IPS-18c (cell line): ENCODE measurements at regions not wholly inside any gene's neighbourhood (a gene's known extent, or its start where the extent isn't known, plus 50 kb on each side); places are given as distances from the start of the nearest gene placed in this dataset.
"Not testable (repeated sequence)": the region's sequence is repeated elsewhere in the genome, so short reads cannot be mapped to it uniquely, and the experiment has no call there.

Experiments
- H3K4me3 ChIP-seq: 2 replicates; pipeline ENCODE4 v1.7.0; 2013; ENCODE audit warnings: low read depth, mild to moderate bottlenecking, low read length, moderate library complexity; ENCODE audit not compliant: insufficient read depth
- H3K9me3 ChIP-seq: one replicate; pipeline ENCODE4 v1.6.1; 2013; ENCODE audit warnings: mild to moderate bottlenecking, low read length, moderate library complexity; ENCODE audit not compliant: control insufficient read depth, insufficient read depth

- H3K4me3 ChIP-seq, result no peak overlapping the region
- H3K9me3 ChIP-seq, result no peaks in the 10 kb centered on the region
These were observed 50.8 kb upstream of the SEL1L start for GRCh38 chr14:81584495-81584894.

- H3K9me3 ChIP-seq, result no peaks in the 10 kb centered on the region
- no peak overlapping the region for H3K4me3 ChIP-seq
These were observed 55.9 kb upstream of the SEL1L start for GRCh38 chr14:81589381-81590065.

GRCh38 chr14:81591266-81591665, 57.6 kb upstream of the SEL1L start:
- no peaks in the 10 kb centered on the region for H3K9me3 ChIP-seq
- H3K4me3 ChIP-seq, result no peak overlapping the region

GRCh38 chr14:81594012-81594411, 60.4 kb upstream of the SEL1L start:
- no peak overlapping the region for H3K4me3 ChIP-seq
- H3K9me3 ChIP-seq, result no peaks in the 10 kb centered on the region

GRCh38 chr14:81605660-81606059, 72.0 kb upstream of the SEL1L start:
- no peak overlapping the region for H3K4me3 ChIP-seq
- no peaks in the 10 kb centered on the region for H3K9me3 ChIP-seq

- no peak overlapping the region for H3K4me3 ChIP-seq
- no peaks in the 10 kb centered on the region for H3K9me3 ChIP-seq
These were observed 79.8 kb upstream of the SEL1L start for GRCh38 chr14:81613341-81614045.

- H3K9me3 ChIP-seq, H3K4me3 ChIP-seq: not testable (repeated sequence)
These were observed 80.6 kb upstream of the SEL1L start for GRCh38 chr14:81614302-81614701.

GRCh38 chr14:81618695-81619094, 85.0 kb upstream of the SEL1L start:
- Histone ChIP-seq H3K9me3 (no peaks in the 10 kb centered on the region), H3K4me3 (no peak overlapping the region)

GRCh38 chr14:81619816-81620215, 86.2 kb upstream of the SEL1L start:
- H3K4me3 ChIP-seq, result no peak overlapping the region
- H3K9me3 ChIP-seq, result no peaks in the 10 kb centered on the region

- not testable (repeated sequence) for H3K4me3 ChIP-seq, H3K9me3 ChIP-seq
These were observed 90.2 kb upstream of the SEL1L start for GRCh38 chr14:81623771-81624396.

- H3K9me3 ChIP-seq, result no peaks in the 10 kb centered on the region
- H3K4me3 ChIP-seq, result no peak overlapping the region
These were observed 91.7 kb upstream of the SEL1L start for GRCh38 chr14:81625343-81625742.

- Histone ChIP-seq H3K9me3 (no peaks in the 10 kb centered on the region), H3K4me3 (no peak overlapping the region)
These were observed 98.5 kb upstream of the SEL1L start for GRCh38 chr14:81632157-81632556.

GRCh38 chr14:81633496-81633895, 99.8 kb upstream of the SEL1L start:
- no peak overlapping the region for H3K4me3 ChIP-seq
- no peaks in the 10 kb centered on the region for H3K9me3 ChIP-seq

GRCh38 chr14:81637639-81638038, 104.0 kb upstream of the SEL1L start:
- Histone ChIP-seq H3K4me3 (no peak overlapping the region), H3K9me3 (no peaks in the 10 kb centered on the region)

- Histone ChIP-seq H3K4me3 (no peak overlapping the region), H3K9me3 (no peaks in the 10 kb centered on the region)
These were observed 105.1 kb upstream of the SEL1L start for GRCh38 chr14:81638656-81639280.

- H3K9me3 ChIP-seq, result peaks cover 2% of the 10 kb centered on the region
These were observed 120.0 kb upstream of the SEL1L start for GRCh38 chr14:81653626-81654025.

GRCh38 chr14:81655423-81656314, 122.0 kb upstream of the SEL1L start:
- Histone ChIP-seq H3K9me3 (peaks cover 2% of the 10 kb centered on the region), H3K4me3 (no peak overlapping the region)

More at GRCh38 chr14:81653626-81654025, 120.0 kb upstream of the SEL1L start:
- H3K4me3 ChIP-seq, result no peak overlapping the region
